Fibroblast of pulmonary artery (primary cell): ENCODE measurements at regions not wholly inside any gene's neighbourhood (a gene's known extent, or its start where the extent isn't known, plus 50 kb on each side); places are given as distances from the start of the nearest gene placed in this dataset.
"Not testable (repeated sequence)": the region's sequence is repeated elsewhere in the genome, so short reads cannot be mapped to it uniquely, and the experiment has no call there.

ENCODE experiments used
- DNase-seq: peaks from one replicate; pipeline ENCODE4 v3.0.0-alpha.2; 2010; ENCODE audit warnings: low read depth
- H3K4me3 ChIP-seq: replicated peaks from 2 replicates; pipeline ENCODE4 v1.5.1; 2011; ENCODE audit warnings: low read depth, mild to moderate bottlenecking, control low read depth, low read length, moderate library complexity
- TF ChIP-seq, protein P1 (sequence below): IDR thresholded peaks from 2 replicates; pipeline ENCODE4 v1.5.1; 2011; ENCODE audit warnings: mild to moderate bottlenecking, control low read depth, low read length, inconsistent platforms; ENCODE audit errors: missing control alignments

- H3K4me3 ChIP-seq: no peak overlapping the region
- TF ChIP-seq, protein P1, sequence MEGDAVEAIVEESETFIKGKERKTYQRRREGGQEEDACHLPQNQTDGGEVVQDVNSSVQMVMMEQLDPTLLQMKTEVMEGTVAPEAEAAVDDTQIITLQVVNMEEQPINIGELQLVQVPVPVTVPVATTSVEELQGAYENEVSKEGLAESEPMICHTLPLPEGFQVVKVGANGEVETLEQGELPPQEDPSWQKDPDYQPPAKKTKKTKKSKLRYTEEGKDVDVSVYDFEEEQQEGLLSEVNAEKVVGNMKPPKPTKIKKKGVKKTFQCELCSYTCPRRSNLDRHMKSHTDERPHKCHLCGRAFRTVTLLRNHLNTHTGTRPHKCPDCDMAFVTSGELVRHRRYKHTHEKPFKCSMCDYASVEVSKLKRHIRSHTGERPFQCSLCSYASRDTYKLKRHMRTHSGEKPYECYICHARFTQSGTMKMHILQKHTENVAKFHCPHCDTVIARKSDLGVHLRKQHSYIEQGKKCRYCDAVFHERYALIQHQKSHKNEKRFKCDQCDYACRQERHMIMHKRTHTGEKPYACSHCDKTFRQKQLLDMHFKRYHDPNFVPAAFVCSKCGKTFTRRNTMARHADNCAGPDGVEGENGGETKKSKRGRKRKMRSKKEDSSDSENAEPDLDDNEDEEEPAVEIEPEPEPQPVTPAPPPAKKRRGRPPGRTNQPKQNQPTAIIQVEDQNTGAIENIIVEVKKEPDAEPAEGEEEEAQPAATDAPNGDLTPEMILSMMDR: no peak
- DNase-seq: no peak
Measured at GRCh38 chr1:76715474-76715873, 151.8 kb upstream of the ST6GALNAC5 start.

- DNase-seq: no peak
- no peak overlapping the region for H3K4me3 ChIP-seq
- TF ChIP-seq, protein P1: no peak
Measured at GRCh38 chr1:76723949-76724348, 143.3 kb upstream of the ST6GALNAC5 start.

DNA sequence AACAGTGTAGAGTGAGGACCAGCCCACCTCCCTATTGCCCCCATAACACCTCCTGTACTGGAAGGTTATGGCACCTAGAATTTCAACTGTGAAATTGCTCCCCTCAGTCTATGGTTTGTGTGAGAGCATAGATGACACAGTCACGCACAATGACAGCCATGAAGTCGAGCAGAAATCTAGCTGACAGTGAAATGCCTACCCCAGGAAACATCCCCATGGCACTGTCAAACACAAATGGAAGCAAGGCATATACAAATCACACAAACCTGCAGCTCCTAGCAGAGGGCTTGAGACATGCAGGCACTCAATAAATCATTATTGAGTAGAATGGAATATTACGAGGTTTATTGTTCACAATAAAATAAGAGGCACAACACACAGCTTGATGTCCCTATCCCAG is 142.5 kb upstream of the ST6GALNAC5 start:
- H3K4me3 ChIP-seq: no peak overlapping the region
- TF ChIP-seq, protein P1: no peak
- no peak for DNase-seq

DNA sequence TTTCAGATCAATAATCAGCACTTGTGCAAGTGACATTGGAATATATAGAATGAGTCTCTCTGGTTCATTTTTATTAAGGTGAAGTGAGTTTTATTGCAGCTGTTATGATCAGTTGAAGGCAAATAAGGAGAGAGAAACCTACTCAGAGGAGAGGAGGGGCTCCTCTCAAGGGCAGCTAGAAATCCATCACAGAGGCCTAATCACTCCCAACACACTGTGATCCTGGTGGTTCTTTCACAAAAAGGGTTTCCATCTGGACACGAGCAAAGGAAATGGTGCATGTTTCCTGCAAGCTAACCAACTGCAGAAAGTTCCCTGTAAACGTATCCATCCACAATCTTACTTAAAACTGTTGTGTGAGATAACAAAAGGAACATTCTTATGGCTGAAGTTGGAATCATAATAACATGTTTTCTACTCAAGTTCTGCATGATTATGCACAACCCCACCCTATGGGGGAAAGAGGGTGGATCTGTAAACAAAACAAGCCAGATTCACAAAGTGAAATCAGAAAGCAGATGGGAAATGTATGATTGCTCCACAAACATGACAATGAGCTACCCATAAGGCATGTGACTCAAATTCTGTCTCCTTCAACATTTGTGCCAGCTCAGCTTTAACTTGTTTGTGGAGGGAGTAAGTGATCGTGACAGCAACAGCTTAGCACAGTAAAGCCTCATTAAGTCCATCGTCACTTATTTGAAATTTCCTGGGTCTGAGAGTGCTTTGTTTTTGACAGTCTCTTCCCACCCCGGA is 141.2 kb upstream of the ST6GALNAC5 start:
- no peak for DNase-seq
- TF ChIP-seq, protein P1: no peak
- no peak overlapping the region for H3K4me3 ChIP-seq

DNA sequence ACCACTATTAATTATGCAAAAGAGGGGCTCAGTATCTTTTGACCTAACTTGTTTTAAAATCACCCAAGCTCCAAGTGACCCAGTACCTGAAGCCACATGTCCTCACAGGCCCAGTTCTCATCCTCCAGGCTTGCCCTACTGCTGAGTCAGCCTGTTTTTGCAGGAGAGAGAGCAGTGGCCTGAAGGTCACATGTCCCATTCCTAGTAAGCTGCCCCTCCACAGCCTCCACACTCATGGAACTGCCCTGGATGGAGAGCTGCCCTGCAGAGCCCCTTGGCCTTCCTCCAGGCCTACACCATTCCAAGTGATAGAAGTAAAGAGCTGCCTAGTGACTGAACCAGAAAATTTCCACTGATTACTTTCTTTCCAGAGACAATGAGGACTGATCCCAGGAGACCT is 139.8 kb upstream of the ST6GALNAC5 start:
- TF ChIP-seq, protein P1: no peak
- no peak overlapping the region for H3K4me3 ChIP-seq
- DNase-seq: no peak

- H3K4me3 ChIP-seq: no peak overlapping the region
- no peak for DNase-seq
- TF ChIP-seq, protein P1: no peak
Measured at GRCh38 chr1:76729142-76729541, 138.1 kb upstream of the ST6GALNAC5 start.

GRCh38 chr1:76730027-76730426 is 137.3 kb upstream of the ST6GALNAC5 start:
- TF ChIP-seq, protein P1: no peak
- DNase-seq: no peak

DNA sequence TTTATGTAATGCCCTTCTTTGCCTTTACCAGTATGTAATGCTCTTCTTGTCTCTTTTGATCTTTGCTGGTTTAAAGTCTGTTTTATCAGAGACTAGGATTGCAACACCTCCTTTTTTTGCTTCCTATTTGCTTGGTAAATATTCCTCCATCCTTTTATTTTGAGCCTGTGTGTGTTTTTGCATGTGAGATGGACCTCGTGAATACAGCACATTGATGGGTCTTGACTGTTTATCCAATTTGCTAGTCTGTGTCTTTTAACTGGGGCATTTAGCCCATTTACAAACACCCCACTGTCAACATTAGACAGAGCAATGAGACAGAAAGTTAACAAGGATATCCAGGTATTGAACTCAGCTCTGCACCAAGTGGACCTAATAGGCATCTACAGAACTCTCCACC is 128.9 kb upstream of the ST6GALNAC5 start:
- not testable (repeated sequence) for H3K4me3 ChIP-seq, DNase-seq

More at GRCh38 chr1:76730027-76730426, 137.3 kb upstream of the ST6GALNAC5 start:
- H3K4me3 ChIP-seq: no peak overlapping the region

- H3K4me3 ChIP-seq, DNase-seq: not testable (repeated sequence)
Measured at GRCh38 chr1:76740956-76741355, 126.3 kb upstream of the ST6GALNAC5 start.
